ENCODE measurements at regions not wholly inside any gene's neighbourhood (a gene's known extent, or its start where the extent isn't known, plus 50 kb on each side); places are given as distances from the start of the nearest gene placed in this dataset.
"Not testable (repeated sequence)": the region's sequence is repeated elsewhere in the genome, so short reads cannot be mapped to it uniquely, and the experiment has no call there.

GRCh38 chr7:108875139-108875538, 305.5 kb downstream of the DNAJB9 start:
- Histone ChIP-seq H3K27ac (ENCODE audit: low read depth, low read length) (no peak overlapping the region), H3K27me3 (ENCODE audit: control insufficient read depth in 3 of 3, insufficient read depth in 3 of 3, low read length in 3 of 3) (no peaks in the 10 kb centered on the region), H3K9me3 (ENCODE audit: control insufficient read depth in 3 of 3, low read length in 3 of 3) (peaks cover 0 to 4% (median 2%) of the 10 kb centered on the region in 3 donors), H3K4me1 (ENCODE audit: control insufficient read depth in 3 of 3, insufficient read depth in 3 of 3, low read length in 3 of 3) (no peaks in the 10 kb centered on the region), H3K36me3 (ENCODE audit: control insufficient read depth in 3 of 3, insufficient read depth in 3 of 3, low read length in 3 of 3) (no peaks in the 10 kb centered on the region), H3K9ac (ENCODE audit: low read depth in 1 of 3, low read length in 3 of 3) (no peak overlapping the region), H3K4me3 (ENCODE audit: low read length in 3 of 3) (no peak overlapping the region)

DNA sequence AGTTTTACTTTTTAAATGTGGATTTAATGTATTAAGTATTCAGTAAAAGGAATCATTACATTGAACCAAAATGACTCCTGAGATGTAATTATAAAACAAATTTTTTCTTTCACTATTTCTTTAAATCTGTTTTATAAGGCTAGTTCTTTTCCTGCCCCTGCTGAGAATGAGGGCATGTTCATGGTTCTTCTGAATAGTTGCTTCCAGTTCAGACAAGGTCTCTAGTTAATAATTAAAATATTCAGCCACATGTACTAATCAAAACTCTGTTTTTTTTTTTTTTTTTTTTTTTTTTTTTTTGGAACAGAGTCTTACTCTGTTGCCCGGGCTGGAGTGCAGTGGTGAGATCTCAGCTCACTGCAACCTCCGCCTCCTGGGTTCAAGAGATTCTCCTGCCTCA, 321.2 kb downstream of the DNAJB9 start:
- H3K9ac ChIP-seq (ENCODE audit: low read depth in 1 of 3, low read length in 3 of 3) = no peak overlapping the region
- no peak overlapping the region for H3K27ac ChIP-seq (ENCODE audit: low read depth, low read length)
- H3K9me3 ChIP-seq (ENCODE audit: control insufficient read depth in 3 of 3, low read length in 3 of 3) = no peaks in the 10 kb centered on the region
- no peaks in the 10 kb centered on the region for H3K27me3 ChIP-seq (ENCODE audit: control insufficient read depth in 3 of 3, insufficient read depth in 3 of 3, low read length in 3 of 3)
- H3K4me3 ChIP-seq (ENCODE audit: low read length in 3 of 3) = no peak overlapping the region
- no peaks in the 10 kb centered on the region for H3K36me3 ChIP-seq (ENCODE audit: control insufficient read depth in 3 of 3, insufficient read depth in 3 of 3, low read length in 3 of 3)
- H3K4me1 ChIP-seq (ENCODE audit: control insufficient read depth in 3 of 3, insufficient read depth in 3 of 3, low read length in 3 of 3) = no peaks in the 10 kb centered on the region

DNA sequence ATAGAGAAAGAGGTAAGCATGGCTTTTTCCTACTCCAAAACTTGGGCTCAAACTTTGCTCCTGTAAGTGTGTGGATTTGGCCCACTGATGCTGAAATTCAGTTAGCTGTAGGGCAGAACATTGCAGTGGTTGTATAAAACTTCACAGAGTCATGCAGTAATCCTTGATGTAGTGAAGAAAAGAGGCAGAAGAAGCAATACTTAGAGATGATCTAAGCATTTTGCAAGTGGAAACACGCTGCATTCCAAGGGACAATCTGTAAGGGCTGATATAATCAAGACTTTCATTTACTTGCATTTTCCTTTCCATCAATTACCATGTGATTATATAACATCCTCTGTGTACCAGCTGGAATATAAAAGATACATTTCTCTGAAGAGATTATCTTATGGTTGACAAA, 338.8 kb downstream of the DNAJB9 start:
- H3K4me3 ChIP-seq (ENCODE audit: low read length in 3 of 3) = no peak overlapping the region

GRCh38 chr7:108911016-108911415, 341.3 kb downstream of the DNAJB9 start:
- no peaks in the 10 kb centered on the region for H3K4me1 ChIP-seq (ENCODE audit: control insufficient read depth in 3 of 3, insufficient read depth in 3 of 3, low read length in 3 of 3)
- no peaks in the 10 kb centered on the region for H3K27me3 ChIP-seq (ENCODE audit: control insufficient read depth in 3 of 3, insufficient read depth in 3 of 3, low read length in 3 of 3)
- H3K36me3 ChIP-seq (ENCODE audit: control insufficient read depth in 3 of 3, insufficient read depth in 3 of 3, low read length in 3 of 3) = no peaks in the 10 kb centered on the region
- H3K27ac ChIP-seq (ENCODE audit: low read depth, low read length) = no peak overlapping the region
- H3K4me3 ChIP-seq (ENCODE audit: low read length in 3 of 3) = no peak overlapping the region
- no peak overlapping the region for H3K9ac ChIP-seq (ENCODE audit: low read depth in 1 of 3, low read length in 3 of 3)
- H3K9me3 ChIP-seq (ENCODE audit: control insufficient read depth in 3 of 3, low read length in 3 of 3) = peaks cover 0 to 2% (median 0%) of the 10 kb centered on the region in 3 donors

More for the DNA sequence above, 338.8 kb downstream of the DNAJB9 start:
- Histone ChIP-seq H3K27ac (ENCODE audit: low read depth, low read length) (no peak overlapping the region), H3K9me3 (ENCODE audit: control insufficient read depth in 3 of 3, low read length in 3 of 3) (no peaks in the 10 kb centered on the region), H3K4me1 (ENCODE audit: control insufficient read depth in 3 of 3, insufficient read depth in 3 of 3, low read length in 3 of 3) (no peaks in the 10 kb centered on the region), H3K27me3 (ENCODE audit: control insufficient read depth in 3 of 3, insufficient read depth in 3 of 3, low read length in 3 of 3) (no peaks in the 10 kb centered on the region), H3K36me3 (ENCODE audit: control insufficient read depth in 3 of 3, insufficient read depth in 3 of 3, low read length in 3 of 3) (no peaks in the 10 kb centered on the region), H3K9ac (ENCODE audit: low read depth in 1 of 3, low read length in 3 of 3) (no peak overlapping the region)

DNA sequence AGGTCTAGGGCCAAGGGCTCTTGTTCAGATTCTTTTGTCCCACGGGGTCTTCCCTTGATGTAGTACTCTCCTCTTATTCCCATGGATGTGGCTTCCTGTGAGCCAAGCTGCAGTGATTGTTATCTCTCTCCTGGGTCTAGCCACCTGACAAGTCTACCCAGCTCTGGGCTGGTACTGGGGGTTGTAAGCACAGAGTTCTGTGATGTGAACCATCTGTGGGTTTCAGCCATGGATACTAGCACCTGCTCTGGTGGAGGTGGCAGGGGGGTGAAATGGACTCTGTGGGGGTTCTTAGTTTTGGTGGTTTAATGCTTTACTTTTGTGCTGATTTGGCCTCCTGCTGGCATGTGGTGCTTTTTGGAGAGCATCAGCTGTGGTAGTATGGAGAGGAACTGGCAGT, 350.8 kb downstream of the DNAJB9 start:
- Histone ChIP-seq H3K27me3 (ENCODE audit: control insufficient read depth in 3 of 3, insufficient read depth in 3 of 3, low read length in 3 of 3) (no peaks in the 10 kb centered on the region), H3K4me1 (ENCODE audit: control insufficient read depth in 3 of 3, insufficient read depth in 3 of 3, low read length in 3 of 3) (no peaks in the 10 kb centered on the region), H3K9ac (ENCODE audit: low read depth in 1 of 3, low read length in 3 of 3) (no peak overlapping the region), H3K36me3 (ENCODE audit: control insufficient read depth in 3 of 3, insufficient read depth in 3 of 3, low read length in 3 of 3) (no peaks in the 10 kb centered on the region), H3K9me3 (ENCODE audit: control insufficient read depth in 3 of 3, low read length in 3 of 3) (no peaks in the 10 kb centered on the region), H3K4me3 (ENCODE audit: low read length in 3 of 3) (no peak overlapping the region), H3K27ac (ENCODE audit: low read depth, low read length) (no peak overlapping the region)

- H3K4me3 ChIP-seq (ENCODE audit: low read length in 3 of 3); H3K27me3 ChIP-seq (ENCODE audit: control insufficient read depth in 3 of 3, insufficient read depth in 3 of 3, low read length in 3 of 3); H3K36me3 ChIP-seq (ENCODE audit: control insufficient read depth in 3 of 3, insufficient read depth in 3 of 3, low read length in 3 of 3); H3K27ac ChIP-seq (ENCODE audit: low read depth, low read length); H3K4me1 ChIP-seq (ENCODE audit: control insufficient read depth in 3 of 3, insufficient read depth in 3 of 3, low read length in 3 of 3); H3K9ac ChIP-seq (ENCODE audit: low read depth in 1 of 3, low read length in 3 of 3); H3K9me3 ChIP-seq (ENCODE audit: control insufficient read depth in 3 of 3, low read length in 3 of 3): not testable (repeated sequence)
Observed at GRCh38 chr7:108943048-108943447, 373.4 kb downstream of the DNAJB9 start.

DNA sequence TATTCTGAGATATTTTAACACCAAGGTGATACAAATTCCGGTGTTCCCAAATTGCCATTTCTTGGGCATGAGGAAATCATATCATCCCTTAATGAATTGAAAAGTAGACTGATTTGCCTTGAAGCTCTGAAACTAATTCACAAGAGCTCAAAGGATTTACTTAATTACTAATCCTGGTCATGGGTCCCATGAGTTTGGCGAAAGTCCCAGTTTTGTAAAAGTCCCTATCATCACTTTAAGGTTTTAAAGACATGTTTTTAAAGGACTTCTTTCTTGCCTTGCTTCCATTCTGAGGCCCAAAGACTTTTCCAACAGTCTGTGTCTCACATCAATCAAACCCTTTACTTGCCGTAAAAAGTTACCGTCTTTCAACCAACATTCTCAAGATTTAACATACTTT, 377.9 kb downstream of the DNAJB9 start:
- no peak overlapping the region for H3K9ac ChIP-seq (ENCODE audit: low read depth in 1 of 3, low read length in 3 of 3)
- no peaks in the 10 kb centered on the region for H3K4me1 ChIP-seq (ENCODE audit: control insufficient read depth in 3 of 3, insufficient read depth in 3 of 3, low read length in 3 of 3)
- H3K27ac ChIP-seq (ENCODE audit: low read depth, low read length) = no peak overlapping the region
- H3K4me3 ChIP-seq (ENCODE audit: low read length in 3 of 3) = no peak overlapping the region
- H3K36me3 ChIP-seq (ENCODE audit: control insufficient read depth in 3 of 3, insufficient read depth in 3 of 3, low read length in 3 of 3) = no peaks in the 10 kb centered on the region
- no peaks in the 10 kb centered on the region for H3K27me3 ChIP-seq (ENCODE audit: control insufficient read depth in 3 of 3, insufficient read depth in 3 of 3, low read length in 3 of 3)
- no peaks in the 10 kb centered on the region for H3K9me3 ChIP-seq (ENCODE audit: control insufficient read depth in 3 of 3, low read length in 3 of 3)

- H3K9ac ChIP-seq (ENCODE audit: low read depth in 1 of 3, low read length in 3 of 3) = no peak overlapping the region
Observed at GRCh38 chr7:108972004-108972403, 402.3 kb downstream of the DNAJB9 start.

GRCh38 chr7:108973075-108973474, 403.4 kb downstream of the DNAJB9 start:
- H3K9ac ChIP-seq (ENCODE audit: low read depth in 1 of 3, low read length in 3 of 3) = no peak overlapping the region
- H3K27me3 ChIP-seq (ENCODE audit: control insufficient read depth in 3 of 3, insufficient read depth in 3 of 3, low read length in 3 of 3) = no peaks in the 10 kb centered on the region
- H3K4me1 ChIP-seq (ENCODE audit: control insufficient read depth in 3 of 3, insufficient read depth in 3 of 3, low read length in 3 of 3) = no peaks in the 10 kb centered on the region
- H3K4me3 ChIP-seq (ENCODE audit: low read length in 3 of 3) = no peak overlapping the region
- no peak overlapping the region for H3K27ac ChIP-seq (ENCODE audit: low read depth, low read length)
- H3K9me3 ChIP-seq (ENCODE audit: control insufficient read depth in 3 of 3, low read length in 3 of 3) = no peaks in the 10 kb centered on the region
- H3K36me3 ChIP-seq (ENCODE audit: control insufficient read depth in 3 of 3, insufficient read depth in 3 of 3, low read length in 3 of 3) = no peaks in the 10 kb centered on the region

More at GRCh38 chr7:108972004-108972403, 402.3 kb downstream of the DNAJB9 start:
- Histone ChIP-seq H3K4me1 (ENCODE audit: control insufficient read depth in 3 of 3, insufficient read depth in 3 of 3, low read length in 3 of 3) (no peaks in the 10 kb centered on the region), H3K27ac (ENCODE audit: low read depth, low read length) (no peak overlapping the region), H3K27me3 (ENCODE audit: control insufficient read depth in 3 of 3, insufficient read depth in 3 of 3, low read length in 3 of 3) (no peaks in the 10 kb centered on the region), H3K36me3 (ENCODE audit: control insufficient read depth in 3 of 3, insufficient read depth in 3 of 3, low read length in 3 of 3) (no peaks in the 10 kb centered on the region), H3K4me3 (ENCODE audit: low read length in 3 of 3) (no peak overlapping the region), H3K9me3 (ENCODE audit: control insufficient read depth in 3 of 3, low read length in 3 of 3) (no peaks in the 10 kb centered on the region)

- Histone ChIP-seq H3K36me3 (ENCODE audit: control insufficient read depth in 3 of 3, insufficient read depth in 3 of 3, low read length in 3 of 3) (no peaks in the 10 kb centered on the region), H3K4me1 (ENCODE audit: control insufficient read depth in 3 of 3, insufficient read depth in 3 of 3, low read length in 3 of 3) (no peaks in the 10 kb centered on the region), H3K27me3 (ENCODE audit: control insufficient read depth in 3 of 3, insufficient read depth in 3 of 3, low read length in 3 of 3) (no peaks in the 10 kb centered on the region), H3K4me3 (ENCODE audit: low read length in 3 of 3) (no peak overlapping the region), H3K9ac (ENCODE audit: low read depth in 1 of 3, low read length in 3 of 3) (no peak overlapping the region), H3K9me3 (ENCODE audit: control insufficient read depth in 3 of 3, low read length in 3 of 3) (no peaks in the 10 kb centered on the region), H3K27ac (ENCODE audit: low read depth, low read length) (no peak overlapping the region)
Observed at GRCh38 chr7:108974641-108975040, 405.0 kb downstream of the DNAJB9 start.

- Histone ChIP-seq H3K4me3 (ENCODE audit: low read length in 3 of 3) (no peak overlapping the region), H3K9ac (ENCODE audit: low read depth in 1 of 3, low read length in 3 of 3) (no peak overlapping the region), H3K4me1 (ENCODE audit: control insufficient read depth in 3 of 3, insufficient read depth in 3 of 3, low read length in 3 of 3) (no peaks in the 10 kb centered on the region), H3K9me3 (ENCODE audit: control insufficient read depth in 3 of 3, low read length in 3 of 3) (no peaks in the 10 kb centered on the region), H3K27ac (ENCODE audit: low read depth, low read length) (no peak overlapping the region), H3K36me3 (ENCODE audit: control insufficient read depth in 3 of 3, insufficient read depth in 3 of 3, low read length in 3 of 3) (no peaks in the 10 kb centered on the region), H3K27me3 (ENCODE audit: control insufficient read depth in 3 of 3, insufficient read depth in 3 of 3, low read length in 3 of 3) (no peaks in the 10 kb centered on the region)
Observed at GRCh38 chr7:108985037-108985436, 415.4 kb downstream of the DNAJB9 start.
